Mesothelial cell of epicardium (in vitro differentiated cells): ENCODE measurements at regions not wholly inside any gene's neighbourhood (a gene's known extent, or its start where the extent isn't known, plus 50 kb on each side); places are given as distances from the start of the nearest gene placed in this dataset.

Experiments used
- DNase-seq, 2 experiments: peaks; one replicate each; pipeline ENCODE4 v3.0.0; 2021; ENCODE audit warnings: low spot score in 2 of 2; ENCODE audit not compliant: unreplicated experiment in 2 of 2
- H3K27ac Mint-ChIP-seq: 2 replicates; pipeline ENCODE4 v1.8.0; 2021; ENCODE audit warnings: mixed read lengths
- H3K27me3 Mint-ChIP-seq: 2 replicates; pipeline ENCODE4 v1.8.0; 2021; ENCODE audit warnings: low read depth, mixed read lengths
- H3K36me3 Mint-ChIP-seq: 2 replicates; pipeline ENCODE4 v1.8.0; 2021; ENCODE audit warnings: mixed read lengths
- H3K4me1 Mint-ChIP-seq: 2 replicates; pipeline ENCODE4 v1.8.0; 2021; ENCODE audit warnings: mixed read lengths
- H3K4me3 Mint-ChIP-seq: 2 replicates; pipeline ENCODE4 v1.8.0; 2021; ENCODE audit warnings: mild to moderate bottlenecking, moderate library complexity, mixed read lengths
- H3K9me3 Mint-ChIP-seq: 2 replicates; pipeline ENCODE4 v1.8.0; 2021; ENCODE audit warnings: mixed read lengths
- CTCF ChIP-seq: fragments of 200-600 bp; sonication (generic); IDR thresholded peaks from one replicate; pipeline ENCODE4 v1.5.0; 2021; ENCODE audit warnings: antibody characterized with exemption; ENCODE audit not compliant: unreplicated experiment

GRCh38 chr1:81366173-81366572, 434.6 kb upstream of the ADGRL2 start:
- Mint-ChIP-seq H3K4me1 (no peaks in the 10 kb centered on the region), H3K9me3 (peaks cover 7% of the 10 kb centered on the region), H3K27me3 (no peaks in the 10 kb centered on the region), H3K27ac (no peak overlapping the region), H3K36me3 (no peaks in the 10 kb centered on the region), H3K4me3 (no peak overlapping the region)
- no peak for TF ChIP-seq CTCF
- no peak for DNase-seq

GRCh38 chr1:81364088-81364487, 436.6 kb upstream of the ADGRL2 start:
- Mint-ChIP-seq H3K4me3 (no peak overlapping the region), H3K9me3 (peaks cover 7% of the 10 kb centered on the region), H3K27ac (no peak overlapping the region), H3K36me3 (no peaks in the 10 kb centered on the region), H3K4me1 (no peaks in the 10 kb centered on the region), H3K27me3 (no peaks in the 10 kb centered on the region)
- no peak for DNase-seq
- no peak for TF ChIP-seq CTCF

DNA sequence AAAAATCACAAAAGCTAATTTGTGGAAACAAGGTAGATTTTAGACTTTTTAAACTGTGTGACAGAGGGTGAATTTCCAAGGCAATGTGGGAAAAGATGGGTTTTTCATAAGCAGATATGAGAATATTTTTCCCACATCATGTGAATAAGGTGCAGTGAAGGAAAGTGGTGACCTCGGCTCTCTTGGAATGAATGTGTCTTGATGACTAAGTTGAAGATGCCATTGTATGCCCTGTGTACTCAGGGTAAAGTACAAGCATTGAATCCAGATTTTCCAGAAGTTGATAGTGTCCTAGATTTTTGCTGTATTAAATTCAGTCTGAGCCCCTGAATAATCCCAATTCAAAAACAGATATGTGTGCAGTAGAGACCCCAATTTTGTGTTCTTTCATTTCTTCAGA, 442.6 kb upstream of the ADGRL2 start:
- no peak for DNase-seq
- Mint-ChIP-seq H3K4me3 (no peak overlapping the region), H3K27ac (no peak overlapping the region), H3K4me1 (no peaks in the 10 kb centered on the region), H3K36me3 (no peaks in the 10 kb centered on the region), H3K27me3 (no peaks in the 10 kb centered on the region), H3K9me3 (no peaks in the 10 kb centered on the region)
- TF ChIP-seq CTCF, result no peak

GRCh38 chr1:81351864-81352263, 448.9 kb upstream of the ADGRL2 start:
- Mint-ChIP-seq H3K4me3 (no peak overlapping the region), H3K9me3 (peaks cover under 1% of the 10 kb centered on the region), H3K4me1 (peaks cover 33% of the 10 kb centered on the region), H3K27ac (no peak overlapping the region), H3K27me3 (no peaks in the 10 kb centered on the region), H3K36me3 (no peaks in the 10 kb centered on the region)
- no peak for DNase-seq
- no peak for TF ChIP-seq CTCF

DNA sequence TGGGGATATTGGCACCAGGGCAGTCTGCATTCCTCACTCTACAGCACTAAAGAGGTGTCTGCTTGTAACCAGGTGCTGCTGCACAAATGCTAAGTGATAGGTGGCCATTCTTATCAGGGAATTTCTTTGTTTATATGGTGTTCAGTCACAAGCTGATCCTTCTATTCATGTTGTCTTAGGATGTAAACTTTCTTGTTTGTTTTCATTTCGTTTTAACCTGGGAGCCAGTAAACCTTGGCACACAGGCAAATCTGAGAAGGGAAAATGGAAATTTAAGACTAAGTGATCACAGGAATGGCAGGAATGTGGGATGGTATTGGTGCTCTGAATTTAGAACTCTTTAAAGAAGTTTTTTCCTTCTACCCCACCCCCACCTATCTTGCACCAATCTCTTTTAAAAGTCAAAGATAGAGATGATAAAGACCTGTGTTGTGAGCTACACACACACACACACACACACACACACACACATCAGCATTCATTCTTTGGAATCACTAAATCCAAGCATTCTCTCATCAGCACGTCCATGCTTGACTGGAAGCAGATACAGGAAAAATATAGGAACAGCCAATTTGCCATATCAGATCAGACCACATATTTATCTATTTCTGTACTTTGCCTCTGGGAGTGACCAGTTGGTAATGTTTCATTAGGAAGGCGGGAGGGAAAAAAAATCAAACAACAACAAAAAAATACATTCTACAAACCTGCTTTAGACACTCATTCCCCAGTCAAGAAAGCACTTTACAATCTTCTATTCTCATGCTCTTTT, 451.4 kb upstream of the ADGRL2 start:
- Mint-ChIP-seq H3K9me3 (peaks cover 7% of the 10 kb centered on the region), H3K27ac (peak overlapping the region; percentile 44), H3K4me1 (peaks cover 33% of the 10 kb centered on the region), H3K27me3 (no peaks in the 10 kb centered on the region), H3K36me3 (no peaks in the 10 kb centered on the region), H3K4me3 (no peak overlapping the region)
- TF ChIP-seq CTCF, result no peak
- no peak for DNase-seq
